OCI-LY3 (cell line): ENCODE measurements at regions not wholly inside any gene's neighbourhood (a gene's known extent, or its start where the extent isn't known, plus 50 kb on each side); places are given as distances from the start of the nearest gene placed in this dataset.

Experiments used
- H2AFZ ChIP-seq: fragments of 200-600, 300-600 bp; shearing (Covaris generic); 2 replicates; pipeline ENCODE4 v1.6.0; 2014; ENCODE audit warnings: antibody characterized with exemption, low read depth, low read length
- H3K27ac ChIP-seq: fragments of 200-600, 300-600 bp; sonication (generic); 2 replicates; pipeline ENCODE4 v1.5.1; 2014; ENCODE audit warnings: mild to moderate bottlenecking, low read length, moderate library complexity, mixed read lengths
- H3K27me3 ChIP-seq: fragments of 200-600, 300-600 bp; sonication (generic); 2 replicates; pipeline ENCODE4 v1.6.1; 2014; ENCODE audit warnings: low read depth, low read length, mixed read lengths
- H3K36me3 ChIP-seq: fragments of 200-600, 300-600 bp; sonication (generic); replicated peaks from 2 replicates; pipeline ENCODE3; 2014; ENCODE audit warnings: low read depth, low read length, mixed read lengths
- H3K4me1 ChIP-seq: fragments of 300-600, 200-600 bp; sonication (generic); 2 replicates; pipeline ENCODE4 v1.6.1; 2014; ENCODE audit warnings: low read length, mixed read lengths
- H3K4me2 ChIP-seq: fragments of 200-600, 300-600 bp; sonication (generic); 2 replicates; pipeline ENCODE4 v1.6.1; 2014; ENCODE audit warnings: low read length, mixed read lengths
- H3K4me3 ChIP-seq: fragments of 300-600, 200-600 bp; sonication (generic); 2 replicates; pipeline ENCODE4 v1.5.1; 2014; ENCODE audit warnings: antibody characterized with exemption, mild to moderate bottlenecking, low read length, moderate library complexity
- H3K79me2 ChIP-seq: fragments of 300-600, 200-600 bp; shearing (Covaris generic); 2 replicates; pipeline ENCODE4 v1.6.1; 2014; ENCODE audit warnings: mild to moderate bottlenecking, low read length, mixed read lengths
- H3K9ac ChIP-seq: fragments of 300-600, 200-600 bp; shearing (Covaris generic); 2 replicates; pipeline ENCODE4 v1.6.0; 2014; ENCODE audit warnings: mild to moderate bottlenecking, low read length, moderate library complexity
- H3K9me3 ChIP-seq: fragments of 200-600, 300-600 bp; shearing (Covaris generic); 2 replicates; pipeline ENCODE4 v1.6.1; 2014; ENCODE audit warnings: low read length, mixed read lengths; ENCODE audit not compliant: insufficient read depth
- H4K20me1 ChIP-seq: fragments of 200-600, 300-600 bp; sonication (generic); 2 replicates; pipeline ENCODE4 v1.6.1; 2016; ENCODE audit warnings: low read length, mixed read lengths; ENCODE audit not compliant: insufficient read depth
- EZH2phosphoT487 ChIP-seq: fragments of 200-600 bp; shearing (Covaris generic); IDR thresholded peaks from 2 replicates; pipeline ENCODE4 v1.6.1; 2018; ENCODE audit warnings: antibody characterized with exemption, mixed run types, low read depth
- TF ChIP-seq, protein P1 (sequence below): fragments of 200-600, 300-600 bp; sonication (generic); IDR thresholded peaks from 2 replicates; pipeline ENCODE4 v1.5.1; 2014; ENCODE audit warnings: antibody characterized with exemption, low read length, low read depth

GRCh38 chr4:104549736-104550135 is 55.0 kb upstream of the CXXC4 start:
- no peak overlapping the region for H3K9ac ChIP-seq
- H2AFZ ChIP-seq = no peak overlapping the region
- no peak overlapping the region for H3K4me3 ChIP-seq
- no peaks in the 10 kb centered on the region for H3K4me1 ChIP-seq
- TF ChIP-seq EZH2phosphoT487 = no peak
- TF ChIP-seq, protein P1, sequence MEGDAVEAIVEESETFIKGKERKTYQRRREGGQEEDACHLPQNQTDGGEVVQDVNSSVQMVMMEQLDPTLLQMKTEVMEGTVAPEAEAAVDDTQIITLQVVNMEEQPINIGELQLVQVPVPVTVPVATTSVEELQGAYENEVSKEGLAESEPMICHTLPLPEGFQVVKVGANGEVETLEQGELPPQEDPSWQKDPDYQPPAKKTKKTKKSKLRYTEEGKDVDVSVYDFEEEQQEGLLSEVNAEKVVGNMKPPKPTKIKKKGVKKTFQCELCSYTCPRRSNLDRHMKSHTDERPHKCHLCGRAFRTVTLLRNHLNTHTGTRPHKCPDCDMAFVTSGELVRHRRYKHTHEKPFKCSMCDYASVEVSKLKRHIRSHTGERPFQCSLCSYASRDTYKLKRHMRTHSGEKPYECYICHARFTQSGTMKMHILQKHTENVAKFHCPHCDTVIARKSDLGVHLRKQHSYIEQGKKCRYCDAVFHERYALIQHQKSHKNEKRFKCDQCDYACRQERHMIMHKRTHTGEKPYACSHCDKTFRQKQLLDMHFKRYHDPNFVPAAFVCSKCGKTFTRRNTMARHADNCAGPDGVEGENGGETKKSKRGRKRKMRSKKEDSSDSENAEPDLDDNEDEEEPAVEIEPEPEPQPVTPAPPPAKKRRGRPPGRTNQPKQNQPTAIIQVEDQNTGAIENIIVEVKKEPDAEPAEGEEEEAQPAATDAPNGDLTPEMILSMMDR = no peak
- no peak overlapping the region for H3K27ac ChIP-seq
- H3K79me2 ChIP-seq = no peaks in the 10 kb centered on the region
- no peaks in the 10 kb centered on the region for H3K27me3 ChIP-seq
- no peaks in the 10 kb centered on the region for H4K20me1 ChIP-seq
- H3K36me3 ChIP-seq = no peaks in the 10 kb centered on the region
- no peak overlapping the region for H3K4me2 ChIP-seq
- H3K9me3 ChIP-seq = no peaks in the 10 kb centered on the region

DNA sequence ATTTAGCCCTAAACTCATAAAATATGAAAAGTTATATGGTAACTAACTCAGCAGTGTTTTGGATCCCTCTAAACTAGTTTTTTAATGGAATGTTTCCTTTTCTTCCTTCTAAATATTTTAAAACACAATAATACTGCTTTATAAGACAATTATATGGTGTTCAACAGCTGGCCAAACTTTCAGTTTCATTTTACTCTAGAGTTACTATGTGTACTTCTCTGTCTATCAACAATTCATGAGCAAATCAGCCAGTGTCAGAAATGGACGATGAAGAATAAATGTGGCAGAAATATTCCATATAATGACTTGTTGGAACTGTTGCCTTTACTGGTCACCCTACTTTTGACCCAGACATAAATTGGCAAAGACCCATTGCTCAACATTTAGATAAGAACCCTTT is 64.8 kb upstream of the CXXC4 start:
- no peaks in the 10 kb centered on the region for H3K4me1 ChIP-seq
- no peaks in the 10 kb centered on the region for H3K27me3 ChIP-seq
- no peak overlapping the region for H3K4me2 ChIP-seq
- no peak overlapping the region for H2AFZ ChIP-seq
- H3K9me3 ChIP-seq = no peaks in the 10 kb centered on the region
- H3K9ac ChIP-seq = no peak overlapping the region
- no peaks in the 10 kb centered on the region for H3K36me3 ChIP-seq
- no peak overlapping the region for H3K27ac ChIP-seq
- no peaks in the 10 kb centered on the region for H3K79me2 ChIP-seq
- H4K20me1 ChIP-seq = no peaks in the 10 kb centered on the region
- no peak overlapping the region for H3K4me3 ChIP-seq
- TF ChIP-seq, protein P1 = no peak
- TF ChIP-seq EZH2phosphoT487 = no peak

DNA sequence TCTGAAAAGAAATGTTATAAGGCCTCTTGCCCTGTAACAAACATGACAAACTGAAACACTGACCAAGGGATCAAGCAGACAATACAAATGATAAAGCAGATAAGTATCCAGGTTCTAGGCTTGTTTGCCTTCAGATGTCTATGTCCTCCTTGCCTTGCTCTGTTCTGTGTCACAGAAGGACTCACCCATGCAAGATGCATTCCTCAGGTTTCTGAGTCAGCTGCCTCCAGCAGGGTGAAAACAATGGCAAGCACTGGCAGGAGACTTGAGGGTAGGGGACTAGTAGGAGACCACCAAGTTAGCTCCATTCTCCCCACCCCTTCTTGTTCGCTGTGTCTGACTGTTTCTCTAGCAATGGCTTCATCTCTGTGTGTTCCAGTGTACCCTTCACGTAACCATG is 76.6 kb upstream of the CXXC4 start:
- H3K4me3 ChIP-seq = no peak overlapping the region

GRCh38 chr4:104574371-104574770 is 79.7 kb upstream of the CXXC4 start:
- no peaks in the 10 kb centered on the region for H4K20me1 ChIP-seq
- TF ChIP-seq, protein P1 = no peak
- no peak for TF ChIP-seq EZH2phosphoT487
- H3K9me3 ChIP-seq = no peaks in the 10 kb centered on the region
- no peak overlapping the region for H3K27ac ChIP-seq
- H3K79me2 ChIP-seq = no peaks in the 10 kb centered on the region
- no peaks in the 10 kb centered on the region for H3K36me3 ChIP-seq
- H3K9ac ChIP-seq = no peak overlapping the region
- no peak overlapping the region for H3K4me2 ChIP-seq
- H3K4me1 ChIP-seq = no peaks in the 10 kb centered on the region
- no peaks in the 10 kb centered on the region for H3K27me3 ChIP-seq
- H2AFZ ChIP-seq = no peak overlapping the region
- no peak overlapping the region for H3K4me3 ChIP-seq

More for the DNA sequence above, 76.6 kb upstream of the CXXC4 start:
- Histone ChIP-seq H3K9ac (no peak overlapping the region), H3K79me2 (no peaks in the 10 kb centered on the region), H3K27ac (no peak overlapping the region), H3K27me3 (no peaks in the 10 kb centered on the region), H3K4me1 (no peaks in the 10 kb centered on the region), H3K9me3 (no peaks in the 10 kb centered on the region), H4K20me1 (no peaks in the 10 kb centered on the region), H2AFZ (no peak overlapping the region), H3K36me3 (no peaks in the 10 kb centered on the region), H3K4me2 (no peak overlapping the region)
- TF ChIP-seq, protein P1 = no peak
- no peak for TF ChIP-seq EZH2phosphoT487
